ENCODE measurements at regions not wholly inside any gene's neighbourhood (a gene's known extent, or its start where the extent isn't known, plus 50 kb on each side); places are given as distances from the start of the nearest gene placed in this dataset.

- Histone ChIP-seq H3K4me3 (no peak overlapping the region), H3K36me3 (no peaks in the 10 kb centered on the region), H3K9me3 (no peaks in the 10 kb centered on the region), H3K27me3 (no peaks in the 10 kb centered on the region), H3K4me1 (no peaks in the 10 kb centered on the region), H3K27ac (no peak overlapping the region)
- intact Hi-C loops (cut with DNase I), result no loop called here
- WGBS, 2 donors, result 37 to 70% methylated on average over 2 of the region's 2 CpGs
- TF ChIP-seq CTCF (IDR thresholded peaks at IDR 0.05) (no peak), EP300 (IDR thresholded peaks at IDR 0.05) (no peak), POLR2AphosphoS5 (IDR thresholded peaks at IDR 0.05) (no peak), POLR2A (IDR thresholded peaks at IDR 0.05) (no peak)
- no peak for DNase-seq
These were observed 235.0 kb downstream of the ACTL7B start for GRCh38 chr9:108620767-108621166.

- Histone ChIP-seq H3K36me3 (no peaks in the 10 kb centered on the region), H3K9me3 (no peaks in the 10 kb centered on the region), H3K27ac (no peak overlapping the region), H3K4me3 (no peak overlapping the region), H3K4me1 (no peaks in the 10 kb centered on the region), H3K27me3 (no peaks in the 10 kb centered on the region)
- intact Hi-C loops (cut with DNase I), result no loop called here
- DNase-seq, result no peak
- no peak for TF ChIP-seq POLR2AphosphoS5 (IDR thresholded peaks at IDR 0.05)
- no peak for TF ChIP-seq POLR2A (IDR thresholded peaks at IDR 0.05)
- TF ChIP-seq EP300 (IDR thresholded peaks at IDR 0.05), result no peak
- TF ChIP-seq CTCF (IDR thresholded peaks at IDR 0.05), result no peak
- 94 to 95% methylated on average over 8 of the region's 8 CpGs for WGBS, 2 donors
These were observed 236.8 kb downstream of the ACTL7B start for GRCh38 chr9:108618906-108619550.

GRCh38 chr9:108617676-108618075 is 238.1 kb downstream of the ACTL7B start:
- Histone ChIP-seq H3K4me3 (no peak overlapping the region), H3K27ac (no peak overlapping the region), H3K4me1 (no peaks in the 10 kb centered on the region), H3K36me3 (no peaks in the 10 kb centered on the region), H3K9me3 (no peaks in the 10 kb centered on the region), H3K27me3 (no peaks in the 10 kb centered on the region)
- no peak for TF ChIP-seq CTCF (IDR thresholded peaks at IDR 0.05)
- intact Hi-C loops (cut with DNase I), result no loop called here
- no peak for DNase-seq

GRCh38 chr9:108615152-108615551 is 240.6 kb downstream of the ACTL7B start:
- Histone ChIP-seq H3K36me3 (no peaks in the 10 kb centered on the region), H3K27me3 (no peaks in the 10 kb centered on the region), H3K9me3 (no peaks in the 10 kb centered on the region), H3K4me3 (no peak overlapping the region), H3K4me1 (no peaks in the 10 kb centered on the region), H3K27ac (no peak overlapping the region)
- intact Hi-C loops (cut with DNase I), result no loop called here
- TF ChIP-seq CTCF (IDR thresholded peaks at IDR 0.05) (no peak), POLR2A (IDR thresholded peaks at IDR 0.05) (no peak), POLR2AphosphoS5 (IDR thresholded peaks at IDR 0.05) (no peak), EP300 (IDR thresholded peaks at IDR 0.05) (no peak)
- DNase-seq, result no peak
- 49 to 50% methylated on average over 1 of the region's 1 CpG for WGBS, 2 donors

GRCh38 chr9:108612513-108612912 is 243.3 kb downstream of the ACTL7B start:
- H3K36me3 ChIP-seq, result no peaks in the 10 kb centered on the region
- TF ChIP-seq EP300 (IDR thresholded peaks at IDR 0.05) (no peak), POLR2AphosphoS5 (IDR thresholded peaks at IDR 0.05) (no peak), CTCF (IDR thresholded peaks at IDR 0.05) (no peak), POLR2A (IDR thresholded peaks at IDR 0.05) (no peak)
- no peaks in the 10 kb centered on the region for H3K4me1 ChIP-seq
- no peak for DNase-seq
- H3K9me3 ChIP-seq, result no peaks in the 10 kb centered on the region
- WGBS, 2 donors, result 20 to 72% methylated on average over 2 of the region's 2 CpGs
- H3K27me3 ChIP-seq, result no peaks in the 10 kb centered on the region
- intact Hi-C loops (cut with DNase I), result no loop called here
- no peak overlapping the region for H3K27ac ChIP-seq
- H3K4me3 ChIP-seq, result no peak overlapping the region
